ENCODE measurements at regions not wholly inside any gene's neighbourhood (a gene's known extent, or its start where the extent isn't known, plus 50 kb on each side); places are given as distances from the start of the nearest gene placed in this dataset.

DNA sequence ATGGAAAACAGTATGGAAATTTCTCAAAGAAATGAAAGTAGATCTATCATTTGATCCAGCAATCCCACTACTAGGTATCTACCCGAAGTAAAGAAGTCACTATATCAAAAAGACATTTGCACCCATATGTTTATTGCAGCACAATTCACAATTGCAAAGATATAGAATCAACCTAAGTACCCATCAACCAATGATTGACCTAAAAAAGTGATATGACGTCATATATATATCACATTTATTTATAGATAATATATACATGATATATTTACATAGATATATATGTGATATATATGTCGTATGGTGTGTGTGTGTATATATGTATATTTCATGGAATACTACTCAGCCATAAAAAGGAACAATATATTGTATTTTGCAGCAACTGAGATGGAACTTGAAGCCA is 188.3 kb upstream of the ARHGAP42 start:
- Histone ChIP-seq H3K27me3 (no peaks in the 10 kb centered on the region), H3K9me3 (no peaks in the 10 kb centered on the region), H3K27ac (no peak overlapping the region), H3K4me1 (no peaks in the 10 kb centered on the region), H3K36me3 (no peaks in the 10 kb centered on the region), H3K4me3 (no peak overlapping the region)
- DNase-seq (ENCODE audit: extremely low spot score in 2 of 2), result no peak
- TF ChIP-seq POLR2AphosphoS5 (IDR thresholded peaks at IDR 0.05; ENCODE audit: insufficient read depth in 1 of 2, low read depth in 1 of 2) (no peak), POLR2A (IDR thresholded peaks at IDR 0.05) (no peak)
- TF ChIP-seq, protein P1, sequence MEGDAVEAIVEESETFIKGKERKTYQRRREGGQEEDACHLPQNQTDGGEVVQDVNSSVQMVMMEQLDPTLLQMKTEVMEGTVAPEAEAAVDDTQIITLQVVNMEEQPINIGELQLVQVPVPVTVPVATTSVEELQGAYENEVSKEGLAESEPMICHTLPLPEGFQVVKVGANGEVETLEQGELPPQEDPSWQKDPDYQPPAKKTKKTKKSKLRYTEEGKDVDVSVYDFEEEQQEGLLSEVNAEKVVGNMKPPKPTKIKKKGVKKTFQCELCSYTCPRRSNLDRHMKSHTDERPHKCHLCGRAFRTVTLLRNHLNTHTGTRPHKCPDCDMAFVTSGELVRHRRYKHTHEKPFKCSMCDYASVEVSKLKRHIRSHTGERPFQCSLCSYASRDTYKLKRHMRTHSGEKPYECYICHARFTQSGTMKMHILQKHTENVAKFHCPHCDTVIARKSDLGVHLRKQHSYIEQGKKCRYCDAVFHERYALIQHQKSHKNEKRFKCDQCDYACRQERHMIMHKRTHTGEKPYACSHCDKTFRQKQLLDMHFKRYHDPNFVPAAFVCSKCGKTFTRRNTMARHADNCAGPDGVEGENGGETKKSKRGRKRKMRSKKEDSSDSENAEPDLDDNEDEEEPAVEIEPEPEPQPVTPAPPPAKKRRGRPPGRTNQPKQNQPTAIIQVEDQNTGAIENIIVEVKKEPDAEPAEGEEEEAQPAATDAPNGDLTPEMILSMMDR (IDR thresholded peaks at IDR 0.05), result no peak
- intact Hi-C loops (cut with DNase I), result no loop called here

DNA sequence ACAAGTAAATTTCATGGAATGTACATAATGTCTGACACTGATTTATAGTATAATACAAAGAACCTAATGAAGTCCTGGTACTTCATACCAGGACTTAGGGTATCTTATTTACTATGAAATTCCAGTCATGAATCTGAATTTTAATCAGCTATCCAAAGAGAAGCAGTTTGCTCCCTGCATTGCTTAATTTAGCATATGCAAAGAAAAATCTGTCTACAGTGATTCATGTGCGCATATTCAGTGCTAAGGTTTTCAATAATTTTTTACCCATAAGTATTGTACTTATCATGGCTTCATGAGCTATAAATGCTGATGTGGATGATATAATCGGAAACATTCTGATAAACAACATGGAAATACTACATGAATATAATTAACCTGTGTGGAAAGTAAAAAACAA is 185.6 kb upstream of the ARHGAP42 start:
- TF ChIP-seq POLR2AphosphoS5 (IDR thresholded peaks at IDR 0.05; ENCODE audit: insufficient read depth in 1 of 2, low read depth in 1 of 2) (no peak), POLR2A (IDR thresholded peaks at IDR 0.05) (no peak)
- TF ChIP-seq, protein P1 (IDR thresholded peaks at IDR 0.05), result no peak
- no peak for DNase-seq (ENCODE audit: extremely low spot score in 2 of 2)
- no peaks in the 10 kb centered on the region for H3K4me1 ChIP-seq
- H3K4me3 ChIP-seq, result no peak overlapping the region
- intact Hi-C loops (cut with DNase I), result no loop called here
- H3K9me3 ChIP-seq, result no peaks in the 10 kb centered on the region
- no peaks in the 10 kb centered on the region for H3K27me3 ChIP-seq
- no peaks in the 10 kb centered on the region for H3K36me3 ChIP-seq
- no peak overlapping the region for H3K27ac ChIP-seq

DNA sequence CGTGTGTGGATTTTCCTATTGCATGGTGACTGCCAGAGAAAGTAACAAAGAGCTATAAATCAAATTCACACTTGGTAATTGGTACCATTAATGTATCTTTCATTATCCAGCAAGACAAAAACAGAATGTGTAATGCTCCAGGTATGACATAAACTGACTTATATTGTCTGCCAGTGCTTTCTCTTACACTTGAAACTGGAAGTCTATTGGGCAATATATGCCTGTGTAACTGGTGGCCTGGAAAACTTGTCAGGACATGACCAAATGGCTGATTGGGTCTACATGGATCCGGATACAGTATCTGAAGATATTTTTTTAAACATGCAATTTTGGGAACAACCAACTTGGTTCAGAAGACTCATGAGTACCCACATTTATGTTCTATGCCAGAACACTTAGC is 174.6 kb upstream of the ARHGAP42 start:
- no peaks in the 10 kb centered on the region for H3K9me3 ChIP-seq
- H3K27ac ChIP-seq, result no peak overlapping the region
- TF ChIP-seq, protein P1 (IDR thresholded peaks at IDR 0.05), result no peak
- TF ChIP-seq POLR2A (IDR thresholded peaks at IDR 0.05) (no peak), POLR2AphosphoS5 (IDR thresholded peaks at IDR 0.05; ENCODE audit: insufficient read depth in 1 of 2, low read depth in 1 of 2) (no peak)
- no peak overlapping the region for H3K4me3 ChIP-seq
- no peaks in the 10 kb centered on the region for H3K27me3 ChIP-seq
- H3K4me1 ChIP-seq, result no peaks in the 10 kb centered on the region
- no peak for DNase-seq (ENCODE audit: extremely low spot score in 2 of 2)
- no peaks in the 10 kb centered on the region for H3K36me3 ChIP-seq
- intact Hi-C loops (cut with DNase I), result no loop called here

DNA sequence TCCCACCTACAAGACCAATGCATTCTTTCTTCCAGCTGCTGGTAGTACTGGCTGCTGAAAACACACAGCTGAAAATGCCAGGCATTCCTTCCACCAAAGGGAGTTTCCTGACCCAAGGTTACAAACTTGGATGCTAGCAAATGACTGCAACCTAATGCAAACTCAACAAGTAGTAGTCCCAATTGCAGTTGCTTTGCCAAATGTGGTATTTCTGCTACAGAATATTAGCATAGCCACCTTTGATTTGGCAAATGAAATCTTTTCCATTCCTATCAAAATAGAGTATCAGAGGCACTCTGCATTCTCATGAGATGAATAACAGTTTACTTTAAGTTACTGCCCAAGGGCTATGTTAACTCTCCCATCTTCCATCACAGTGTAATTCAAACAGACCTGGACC is 172.0 kb upstream of the ARHGAP42 start:
- Histone ChIP-seq H3K4me3 (no peak overlapping the region), H3K27me3 (no peaks in the 10 kb centered on the region), H3K4me1 (no peaks in the 10 kb centered on the region), H3K27ac (no peak overlapping the region), H3K36me3 (no peaks in the 10 kb centered on the region), H3K9me3 (no peaks in the 10 kb centered on the region)
- DNase-seq (ENCODE audit: extremely low spot score in 2 of 2), result no peak
- intact Hi-C loops (cut with DNase I), result no loop called here
- TF ChIP-seq POLR2A (IDR thresholded peaks at IDR 0.05) (no peak), POLR2AphosphoS5 (IDR thresholded peaks at IDR 0.05; ENCODE audit: insufficient read depth in 1 of 2, low read depth in 1 of 2) (no peak)
- TF ChIP-seq, protein P1 (IDR thresholded peaks at IDR 0.05), result no peak

DNA sequence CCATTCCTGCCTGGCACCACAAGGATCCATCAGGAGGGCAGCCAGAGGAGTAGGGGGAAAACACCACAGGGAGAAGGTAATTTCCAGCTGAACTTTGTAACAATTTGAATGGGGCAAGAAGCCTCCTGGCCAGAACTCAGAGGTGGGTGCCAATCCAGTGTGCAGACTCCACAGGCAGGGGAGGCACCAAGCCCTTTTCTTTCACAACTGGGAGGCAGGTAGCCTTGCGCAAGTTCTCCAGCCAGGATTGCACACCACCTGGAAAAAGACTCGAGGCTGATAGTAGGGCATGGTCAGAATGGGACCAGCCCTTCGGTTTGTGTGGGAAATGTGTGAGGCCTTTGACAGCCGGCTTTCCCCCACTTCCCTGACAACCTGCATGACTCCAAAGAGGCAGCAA is 161.9 kb upstream of the ARHGAP42 start:
- Histone ChIP-seq H3K27me3 (no peaks in the 10 kb centered on the region), H3K36me3 (no peaks in the 10 kb centered on the region), H3K4me1 (no peaks in the 10 kb centered on the region), H3K9me3 (no peaks in the 10 kb centered on the region), H3K27ac (no peak overlapping the region), H3K4me3 (no peak overlapping the region)
- TF ChIP-seq POLR2AphosphoS5 (IDR thresholded peaks at IDR 0.05; ENCODE audit: insufficient read depth in 1 of 2, low read depth in 1 of 2) (no peak), POLR2A (IDR thresholded peaks at IDR 0.05) (no peak)
- TF ChIP-seq, protein P1 (IDR thresholded peaks at IDR 0.05), result no peak
- intact Hi-C loops (cut with DNase I), result no loop called here
- no peak for DNase-seq (ENCODE audit: extremely low spot score in 2 of 2)

Data from vagina (tissue), 2 donors.